NCI-H446 (cell line): ENCODE measurements at regions not wholly inside any gene's neighbourhood (a gene's known extent, or its start where the extent isn't known, plus 50 kb on each side); places are given as distances from the start of the nearest gene placed in this dataset.
"Not testable (repeated sequence)": the region's sequence is repeated elsewhere in the genome, so short reads cannot be mapped to it uniquely, and the experiment has no call there.

Experiments
- DNase-seq, 2 experiments: peaks; one replicate each; lab custom pipeline; 2025; lab: John Stamatoyannopoulos, UW

GRCh38 chr13:44306371-44307192 lies 67.0 kb upstream of the SERP2 start:
- no peak for DNase-seq

- DNase-seq: no peak
These were observed 66.4 kb upstream of the SERP2 start for GRCh38 chr13:44307255-44307654.

- DNase-seq: no peak
These were observed 65.8 kb upstream of the SERP2 start for GRCh38 chr13:44307844-44308243.

GRCh38 chr13:44308352-44308751 lies 65.3 kb upstream of the SERP2 start:
- DNase-seq: no peak

- peak; percentile 34 to 62 for DNase-seq
These were observed 63.5 kb upstream of the SERP2 start for GRCh38 chr13:44309794-44310757.

- peak; percentile 84 to 92 for DNase-seq
These were observed 62.4 kb upstream of the SERP2 start for GRCh38 chr13:44311011-44311780.

GRCh38 chr13:44312131-44312530 lies 61.5 kb upstream of the SERP2 start:
- peak in 1 of 2 experiments; percentile 47 for DNase-seq

- DNase-seq: peak in 1 of 2 experiments; percentile 77
These were observed 60.6 kb upstream of the SERP2 start for GRCh38 chr13:44312834-44313551.

GRCh38 chr13:44313674-44314073 lies 60.0 kb upstream of the SERP2 start:
- DNase-seq: peak in 1 of 2 experiments; percentile 45

- not testable (repeated sequence) for DNase-seq
These were observed 59.5 kb upstream of the SERP2 start for GRCh38 chr13:44314160-44314559.

GRCh38 chr13:44317752-44318151 lies 55.9 kb upstream of the SERP2 start:
- DNase-seq: peak; percentile 97 to 99

- peak; percentile 97 to 99 for DNase-seq
These were observed 55.5 kb upstream of the SERP2 start for GRCh38 chr13:44318161-44318560.

GRCh38 chr13:44320611-44321010 lies 53.0 kb upstream of the SERP2 start:
- DNase-seq: no peak

- no peak for DNase-seq
These were observed 51.7 kb upstream of the SERP2 start for GRCh38 chr13:44321961-44322360.

GRCh38 chr13:44322928-44323327 lies 50.7 kb upstream of the SERP2 start:
- DNase-seq: no peak

- no peak for DNase-seq
These were observed 49.9 kb upstream of the SERP2 start for GRCh38 chr13:44323754-44324153.
